Osteoblast (primary cell): ENCODE measurements at regions not wholly inside any gene's neighbourhood (a gene's known extent, or its start where the extent isn't known, plus 50 kb on each side); places are given as distances from the start of the nearest gene placed in this dataset.

ENCODE experiments used
- DNase-seq: peaks from one replicate; pipeline ENCODE4 v3.0.0; 2011; ENCODE audit warnings: low spot score, mixed read lengths; ENCODE audit not compliant: insufficient read length; ENCODE audit errors: missing footprints
- H2AFZ ChIP-seq: 2 replicates; pipeline ENCODE4 v1.6.0; 2011; ENCODE audit warnings: mild to moderate bottlenecking, low read length
- H3K27ac ChIP-seq: 2 replicates; pipeline ENCODE4 v1.5.1; 2011; ENCODE audit warnings: mild to moderate bottlenecking, low read depth, low read length, moderate library complexity
- H3K27me3 ChIP-seq: 2 replicates; pipeline ENCODE4 v1.6.0; 2012; ENCODE audit warnings: mild to moderate bottlenecking, control low read depth, inconsistent platforms, low read length, moderate library complexity; ENCODE audit not compliant: insufficient read depth
- H3K36me3 ChIP-seq: 2 replicates; pipeline ENCODE4 v1.5.1; 2011; ENCODE audit warnings: mild to moderate bottlenecking, low read length, control low read depth, moderate library complexity; ENCODE audit not compliant: insufficient read depth
- H3K4me1 ChIP-seq: 2 replicates; pipeline ENCODE4 v1.5.1; 2011; ENCODE audit warnings: mild to moderate bottlenecking, low read length, control low read depth, moderate library complexity; ENCODE audit not compliant: insufficient read depth
- H3K4me2 ChIP-seq: 2 replicates; pipeline ENCODE4 v1.6.0; 2011; ENCODE audit warnings: mild to moderate bottlenecking, low read length; ENCODE audit not compliant: insufficient read depth
- H3K4me3 ChIP-seq: fragments of 200-600 bp; sonication (generic); 3 replicates; pipeline ENCODE4 v1.5.1; 2012; ENCODE audit warnings: mild to moderate bottlenecking, low read length, inconsistent platforms; ENCODE audit not compliant: insufficient read depth
- H3K79me2 ChIP-seq: 2 replicates; pipeline ENCODE4 v1.6.0; 2012; ENCODE audit warnings: mild to moderate bottlenecking, low read length, control low read depth, inconsistent platforms; ENCODE audit not compliant: insufficient read depth
- H3K9me3 ChIP-seq: 2 replicates; pipeline ENCODE4 v1.5.1; 2011; ENCODE audit warnings: low read depth, low read length, control low read depth
- H4K20me1 ChIP-seq: 2 replicates; pipeline ENCODE4 v1.6.0; 2012; ENCODE audit warnings: mild to moderate bottlenecking, low read length, control low read depth; ENCODE audit not compliant: insufficient read depth
- CTCF ChIP-seq: IDR thresholded peaks from 2 replicates; pipeline ENCODE4 v1.5.1; 2011; ENCODE audit warnings: mild to moderate bottlenecking, low read depth, low read length, moderate library complexity; ENCODE audit errors: extremely low read depth

GRCh38 chr4:22881411-22881810 is 188.7 kb downstream of the GBA3 start:
- TF ChIP-seq CTCF: no peak
- Histone ChIP-seq H3K27me3 (no peaks in the 10 kb centered on the region), H3K4me2 (no peak overlapping the region)

GRCh38 chr4:22877486-22878052 is 184.8 kb downstream of the GBA3 start:
- Histone ChIP-seq H3K27me3 (no peaks in the 10 kb centered on the region), H4K20me1 (no peaks in the 10 kb centered on the region), H3K4me2 (no peak overlapping the region), H3K27ac (no peak overlapping the region), H3K4me3 (no peak overlapping the region), H2AFZ (no peak overlapping the region), H3K4me1 (no peaks in the 10 kb centered on the region), H3K79me2 (no peaks in the 10 kb centered on the region), H3K36me3 (no peaks in the 10 kb centered on the region), H3K9me3 (no peaks in the 10 kb centered on the region)
- TF ChIP-seq CTCF: no peak
- no peak for DNase-seq

More at GRCh38 chr4:22881411-22881810, 188.7 kb downstream of the GBA3 start:
- Histone ChIP-seq H2AFZ (no peak overlapping the region), H3K4me3 (no peak overlapping the region), H3K79me2 (no peaks in the 10 kb centered on the region), H4K20me1 (no peaks in the 10 kb centered on the region), H3K4me1 (no peaks in the 10 kb centered on the region), H3K27ac (no peak overlapping the region), H3K9me3 (no peaks in the 10 kb centered on the region), H3K36me3 (no peaks in the 10 kb centered on the region)
- no peak for DNase-seq

DNA sequence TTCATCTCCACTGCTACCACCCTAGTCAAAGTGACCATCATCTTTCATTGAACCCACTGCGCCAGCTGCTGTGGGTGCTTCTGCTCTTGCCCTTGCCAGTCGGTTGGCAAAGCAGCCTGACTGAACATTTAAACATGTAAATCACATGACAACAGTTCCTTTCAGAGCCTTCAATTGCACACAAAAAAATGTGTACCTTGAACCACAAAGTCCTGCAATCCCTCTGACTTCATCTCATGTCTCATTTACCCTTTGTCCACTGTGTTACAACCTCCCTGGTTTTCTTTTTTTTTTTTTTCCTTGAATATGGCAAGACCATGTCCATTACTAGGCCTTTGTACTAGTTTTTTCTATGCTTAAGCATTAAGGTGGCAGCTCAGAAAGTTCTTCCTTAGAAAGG is 183.5 kb downstream of the GBA3 start:
- H3K36me3 ChIP-seq: no peaks in the 10 kb centered on the region
- no peaks in the 10 kb centered on the region for H3K9me3 ChIP-seq
- H3K4me1 ChIP-seq: no peaks in the 10 kb centered on the region
- H3K27me3 ChIP-seq: no peaks in the 10 kb centered on the region
- no peak for DNase-seq
- no peak for TF ChIP-seq CTCF
- no peaks in the 10 kb centered on the region for H3K79me2 ChIP-seq
- H2AFZ ChIP-seq: no peak overlapping the region
- H4K20me1 ChIP-seq: no peaks in the 10 kb centered on the region
- no peak overlapping the region for H3K4me2 ChIP-seq
- H3K4me3 ChIP-seq: no peak overlapping the region
- no peak overlapping the region for H3K27ac ChIP-seq

DNA sequence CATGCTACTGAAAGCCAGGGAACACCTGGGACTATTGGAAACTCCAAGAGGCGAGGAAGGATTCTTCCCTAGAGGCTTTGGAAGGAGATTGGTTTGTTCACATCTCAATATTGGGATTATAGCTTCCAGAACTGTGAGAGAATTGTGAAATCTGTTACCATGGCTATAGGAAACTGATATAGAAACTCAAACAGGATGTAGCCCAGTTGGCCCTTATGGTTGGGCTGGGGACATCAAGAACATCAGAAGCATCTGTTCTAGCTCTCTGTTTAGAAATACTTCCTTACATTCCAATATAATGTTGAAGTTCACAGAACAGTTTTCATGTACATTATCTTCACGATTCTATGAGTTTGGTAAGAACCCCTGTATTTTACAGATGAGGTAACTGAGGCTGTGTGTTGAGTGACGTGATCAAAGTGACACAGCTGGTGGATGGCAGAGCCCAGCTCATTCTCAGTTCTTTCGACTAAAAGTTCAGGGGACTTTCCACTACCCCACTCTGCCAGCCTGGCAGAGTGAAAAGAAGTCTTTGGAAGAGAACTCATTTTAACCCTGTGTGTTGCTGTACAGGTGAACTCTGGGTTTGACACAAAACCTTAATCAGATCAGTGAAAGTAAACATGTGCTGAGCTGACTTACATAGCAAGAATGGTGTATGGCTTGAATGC is 183.0 kb downstream of the GBA3 start:
- H3K4me3 ChIP-seq: no peak overlapping the region
- TF ChIP-seq CTCF: no peak
- H3K27ac ChIP-seq: no peak overlapping the region
- no peaks in the 10 kb centered on the region for H3K36me3 ChIP-seq
- no peaks in the 10 kb centered on the region for H3K27me3 ChIP-seq
- no peaks in the 10 kb centered on the region for H3K4me1 ChIP-seq
- H3K4me2 ChIP-seq: no peak overlapping the region
- no peaks in the 10 kb centered on the region for H3K9me3 ChIP-seq
- DNase-seq: no peak
- H4K20me1 ChIP-seq: no peaks in the 10 kb centered on the region
- H2AFZ ChIP-seq: no peak overlapping the region
- H3K79me2 ChIP-seq: no peaks in the 10 kb centered on the region
